Vagina (tissue), 2 donors: ENCODE measurements at regions not wholly inside any gene's neighbourhood (a gene's known extent, or its start where the extent isn't known, plus 50 kb on each side); places are given as distances from the start of the nearest gene placed in this dataset.

Experiments used
- DNase-seq, 2 donors: peaks; one replicate each; pipeline ENCODE4 v3.0.0-alpha.2; 2017; ENCODE audit errors: extremely low spot score in 2 of 2
- H3K27ac ChIP-seq: fragments of 200-600 bp; sonication (generic); one replicate; pipeline ENCODE4 v1.5.1; 2019
- H3K27me3 ChIP-seq: fragments of 200-600 bp; sonication (generic); one replicate; pipeline ENCODE4 v1.5.1; 2019
- H3K36me3 ChIP-seq, 2 donors: fragments of 200-600 bp; sonication (generic); one replicate each; pipeline ENCODE4 v1.5.1; 2017 to 2019
- H3K4me1 ChIP-seq: fragments of 200-600 bp; sonication (generic); one replicate; pipeline ENCODE4 v1.5.1; 2019
- H3K4me3 ChIP-seq, 2 donors: fragments of 200-600 bp; sonication (generic); 1 replicate in 1 of 2; 2 replicates in 1 of 2; pipeline ENCODE4 v1.5.1; 2016 to 2019
- H3K9me3 ChIP-seq: fragments of 200-600 bp; sonication (generic); one replicate; pipeline ENCODE4 v1.5.1; 2019
- POLR2A ChIP-seq, 2 donors: fragments of 450-650 bp; IDR thresholded peaks; one replicate each; pipeline ENCODE4 v1.6.1; 2017; ENCODE audit warnings: antibody characterized with exemption in 2 of 2, mild to moderate bottlenecking in 2 of 2, moderate library complexity in 2 of 2
- POLR2AphosphoS5 ChIP-seq, 2 donors: sonication (generic); formaldehyde crosslinking; IDR thresholded peaks; one replicate each; pipeline ENCODE4 v1.9.0; 2017; ENCODE audit warnings: antibody characterized with exemption in 2 of 2, mild to moderate bottlenecking in 2 of 2, low read depth in 1 of 2; ENCODE audit not compliant: insufficient read depth in 1 of 2
- intact Hi-C: fragments of 100-400 bp; cut with DNase I; formaldehyde crosslinking; loops from one replicate; pipeline ENCODE4 v1.15.1; 2023
- TF ChIP-seq, protein P1 (sequence below), 3 experiments: fragments of 450-650 bp in 2 of 3; fragments of 200-600 bp in 1 of 3; sonication (generic) in 1 of 3; IDR thresholded peaks; one replicate each; pipeline ENCODE4 v1.5.1; 2017 to 2019; ENCODE audit warnings: antibody characterized with exemption in 3 of 3, mild to moderate bottlenecking in 2 of 3, moderate library complexity in 2 of 3

DNA sequence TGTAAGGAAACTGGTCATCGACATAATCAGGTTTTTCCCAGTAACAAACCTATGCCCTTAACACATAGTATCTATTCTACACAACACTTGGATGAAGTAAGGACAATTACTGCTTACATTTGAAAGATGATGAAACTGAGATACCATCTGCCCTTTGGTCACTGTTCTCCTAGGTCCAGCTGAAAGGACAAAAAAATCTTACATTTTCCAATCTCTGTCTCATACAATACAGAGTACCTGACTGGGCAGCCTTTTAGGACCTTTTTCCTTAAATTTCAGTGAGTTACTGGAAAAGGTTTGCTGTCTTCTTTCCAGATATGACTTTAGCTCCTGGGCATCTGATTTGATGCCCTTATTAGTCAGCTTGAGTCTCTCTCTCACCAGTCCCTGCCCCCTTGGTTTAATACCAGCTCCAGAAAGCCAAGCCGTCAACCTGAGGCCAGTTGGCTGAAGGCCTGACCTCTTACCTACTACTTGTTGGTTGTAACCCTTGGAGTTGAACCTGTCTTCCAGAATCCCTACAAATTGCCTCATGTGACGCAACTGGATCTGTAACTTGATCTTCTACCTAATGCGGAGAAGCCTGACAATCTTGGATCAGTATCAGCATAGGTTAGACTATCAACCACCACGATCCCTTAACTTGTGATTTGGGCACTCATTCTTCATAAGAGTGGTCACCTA lies 355.3 kb upstream of the ZNF385D start:
- H3K27ac ChIP-seq, result no peak overlapping the region
- H3K27me3 ChIP-seq, result no peaks in the 10 kb centered on the region
- no peaks in the 10 kb centered on the region for H3K9me3 ChIP-seq
- DNase-seq, result no peak
- H3K36me3 ChIP-seq, result no peaks in the 10 kb centered on the region
- no peak overlapping the region for H3K4me3 ChIP-seq
- intact Hi-C loops, result no loop called here
- H3K4me1 ChIP-seq, result no peaks in the 10 kb centered on the region
- TF ChIP-seq POLR2A (IDR thresholded peaks at IDR 0.05) (no peak), POLR2AphosphoS5 (IDR thresholded peaks at IDR 0.05; ENCODE audit: insufficient read depth in 1 of 2, low read depth in 1 of 2) (no peak)
- TF ChIP-seq, protein P1, sequence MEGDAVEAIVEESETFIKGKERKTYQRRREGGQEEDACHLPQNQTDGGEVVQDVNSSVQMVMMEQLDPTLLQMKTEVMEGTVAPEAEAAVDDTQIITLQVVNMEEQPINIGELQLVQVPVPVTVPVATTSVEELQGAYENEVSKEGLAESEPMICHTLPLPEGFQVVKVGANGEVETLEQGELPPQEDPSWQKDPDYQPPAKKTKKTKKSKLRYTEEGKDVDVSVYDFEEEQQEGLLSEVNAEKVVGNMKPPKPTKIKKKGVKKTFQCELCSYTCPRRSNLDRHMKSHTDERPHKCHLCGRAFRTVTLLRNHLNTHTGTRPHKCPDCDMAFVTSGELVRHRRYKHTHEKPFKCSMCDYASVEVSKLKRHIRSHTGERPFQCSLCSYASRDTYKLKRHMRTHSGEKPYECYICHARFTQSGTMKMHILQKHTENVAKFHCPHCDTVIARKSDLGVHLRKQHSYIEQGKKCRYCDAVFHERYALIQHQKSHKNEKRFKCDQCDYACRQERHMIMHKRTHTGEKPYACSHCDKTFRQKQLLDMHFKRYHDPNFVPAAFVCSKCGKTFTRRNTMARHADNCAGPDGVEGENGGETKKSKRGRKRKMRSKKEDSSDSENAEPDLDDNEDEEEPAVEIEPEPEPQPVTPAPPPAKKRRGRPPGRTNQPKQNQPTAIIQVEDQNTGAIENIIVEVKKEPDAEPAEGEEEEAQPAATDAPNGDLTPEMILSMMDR (IDR thresholded peaks at IDR 0.05), result no peak

DNA sequence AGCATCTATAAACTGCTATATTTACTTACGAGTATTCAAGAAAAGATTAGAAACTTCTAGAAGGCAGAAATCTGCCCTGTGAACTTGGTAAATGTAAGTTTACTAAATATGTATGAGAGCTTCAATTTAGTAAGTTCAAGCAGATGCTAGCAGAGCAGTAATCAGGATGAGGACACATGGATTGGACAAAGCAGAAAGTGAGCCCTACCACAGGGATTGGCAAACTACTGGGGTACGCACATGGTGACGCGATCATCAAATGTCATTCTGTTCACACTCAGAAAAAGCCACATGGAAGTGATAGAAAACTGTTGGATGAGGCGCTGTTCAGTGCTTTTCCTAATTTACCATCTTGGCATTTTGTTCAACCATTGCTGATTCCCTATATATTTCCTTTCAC lies 360.2 kb upstream of the ZNF385D start:
- Histone ChIP-seq H3K4me1 (no peaks in the 10 kb centered on the region), H3K4me3 (no peak overlapping the region), H3K36me3 (no peaks in the 10 kb centered on the region), H3K27me3 (no peaks in the 10 kb centered on the region), H3K27ac (no peak overlapping the region), H3K9me3 (no peaks in the 10 kb centered on the region)
- intact Hi-C loops, result no loop called here
- TF ChIP-seq POLR2A (IDR thresholded peaks at IDR 0.05) (no peak), POLR2AphosphoS5 (IDR thresholded peaks at IDR 0.05; ENCODE audit: insufficient read depth in 1 of 2, low read depth in 1 of 2) (no peak)
- TF ChIP-seq, protein P1 (IDR thresholded peaks at IDR 0.05), result no peak
- no peak for DNase-seq

DNA sequence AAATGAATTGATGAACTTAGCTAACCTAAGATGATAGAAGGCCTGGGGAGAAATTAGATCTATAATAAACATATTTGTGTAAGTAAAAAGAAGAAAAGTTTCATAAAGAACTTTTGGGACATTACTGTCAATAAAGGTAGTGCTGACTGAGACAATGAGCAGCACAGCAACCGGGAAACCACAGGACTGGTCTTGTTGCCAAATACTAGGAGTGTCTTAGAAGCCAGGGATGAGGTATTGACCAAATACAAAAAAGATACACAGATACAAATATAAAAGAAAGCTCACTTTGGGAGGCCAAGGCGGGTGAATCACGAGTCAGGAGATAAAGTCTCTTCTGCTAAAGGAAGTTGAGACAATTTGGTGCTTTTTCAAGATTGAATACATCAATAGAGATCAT lies 362.4 kb upstream of the ZNF385D start:
- H3K27ac ChIP-seq, result no peak overlapping the region
- H3K4me1 ChIP-seq, result no peaks in the 10 kb centered on the region
- no peaks in the 10 kb centered on the region for H3K9me3 ChIP-seq
- DNase-seq, result no peak
- TF ChIP-seq, protein P1 (IDR thresholded peaks at IDR 0.05), result no peak
- TF ChIP-seq POLR2AphosphoS5 (IDR thresholded peaks at IDR 0.05; ENCODE audit: insufficient read depth in 1 of 2, low read depth in 1 of 2) (no peak), POLR2A (IDR thresholded peaks at IDR 0.05) (no peak)
- H3K27me3 ChIP-seq, result no peaks in the 10 kb centered on the region
- H3K36me3 ChIP-seq, result no peaks in the 10 kb centered on the region
- no peak overlapping the region for H3K4me3 ChIP-seq
- intact Hi-C loops, result no loop called here

DNA sequence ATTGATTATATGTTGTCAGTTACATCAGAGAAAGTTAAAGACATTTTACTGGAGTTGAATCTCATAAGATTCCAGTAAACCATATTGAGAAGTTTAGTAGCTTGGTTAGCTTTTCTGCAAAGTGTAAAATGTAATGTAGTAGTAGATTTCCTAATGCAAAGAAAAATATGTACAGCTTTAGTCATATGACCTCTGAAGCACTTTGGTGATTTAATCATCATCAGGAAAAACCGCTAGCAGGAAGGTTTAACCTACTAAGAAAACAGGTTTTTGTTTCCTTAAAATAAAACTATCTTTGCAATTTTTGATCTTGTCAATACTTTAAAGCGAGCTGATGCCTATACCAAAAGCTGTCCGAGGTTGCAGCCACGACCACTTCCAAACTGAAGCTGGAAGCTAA lies 364.6 kb upstream of the ZNF385D start:
- DNase-seq, result no peak
- Histone ChIP-seq H3K4me1 (no peaks in the 10 kb centered on the region), H3K4me3 (no peak overlapping the region), H3K27me3 (no peaks in the 10 kb centered on the region), H3K9me3 (no peaks in the 10 kb centered on the region), H3K36me3 (no peaks in the 10 kb centered on the region), H3K27ac (no peak overlapping the region)
- TF ChIP-seq POLR2A (IDR thresholded peaks at IDR 0.05), result no peak
- TF ChIP-seq, protein P1 (IDR thresholded peaks at IDR 0.05), result no peak
- no peak for TF ChIP-seq POLR2AphosphoS5 (IDR thresholded peaks at IDR 0.05; ENCODE audit: insufficient read depth in 1 of 2, low read depth in 1 of 2)
- intact Hi-C loops, result no loop called here

DNA sequence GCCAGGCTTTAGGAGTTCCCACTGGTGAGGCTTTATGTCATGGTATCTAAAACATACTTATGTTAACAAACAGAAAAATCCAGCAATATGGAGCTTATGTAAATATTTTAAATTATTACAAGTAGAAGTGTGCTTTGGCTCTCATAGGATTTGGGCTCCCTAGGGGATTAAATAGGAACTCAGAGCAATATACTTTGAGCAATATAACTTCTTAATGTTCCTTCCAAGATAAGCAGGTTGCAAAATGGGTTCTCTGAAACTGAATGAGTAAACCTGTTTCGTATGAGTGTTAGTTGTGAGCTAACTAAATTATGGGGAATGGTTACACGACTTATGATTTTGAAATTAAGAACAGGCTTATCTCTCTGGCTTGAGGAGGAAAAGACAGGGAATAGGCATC lies 366.1 kb upstream of the ZNF385D start:
- Histone ChIP-seq H3K4me1 (no peaks in the 10 kb centered on the region), H3K4me3 (no peak overlapping the region), H3K27me3 (no peaks in the 10 kb centered on the region), H3K36me3 (no peaks in the 10 kb centered on the region), H3K9me3 (no peaks in the 10 kb centered on the region), H3K27ac (no peak overlapping the region)
- no peak for DNase-seq
- intact Hi-C loops, result no loop called here
- TF ChIP-seq POLR2A (IDR thresholded peaks at IDR 0.05) (no peak), POLR2AphosphoS5 (IDR thresholded peaks at IDR 0.05; ENCODE audit: insufficient read depth in 1 of 2, low read depth in 1 of 2) (no peak)
- TF ChIP-seq, protein P1 (IDR thresholded peaks at IDR 0.05), result no peak
